Transverse colon (tissue), 4 donors: ENCODE measurements at regions not wholly inside any gene's neighbourhood (a gene's known extent, or its start where the extent isn't known, plus 50 kb on each side); places are given as distances from the start of the nearest gene placed in this dataset.

Source experiments
- DNase-seq: peaks from one replicate; pipeline ENCODE4 v3.0.0-alpha.2; 2019
- H3K27ac ChIP-seq, 4 donors: fragments of 200-600 bp; sonication (generic); 2 replicates each; pipeline ENCODE4 v1.5.1; 2016 to 2018; ENCODE audit warnings: inconsistent platforms in 4 of 4
- H3K27me3 ChIP-seq: fragments of 200-600 bp; sonication (generic); 2 replicates; pipeline ENCODE4 v1.5.1; 2017; ENCODE audit warnings: inconsistent platforms
- H3K36me3 ChIP-seq, 4 donors: fragments of 200-600 bp; sonication (generic); 2 replicates each; pipeline ENCODE4 v1.5.1; 2017 to 2019; ENCODE audit warnings: inconsistent platforms in 4 of 4
- H3K4me1 ChIP-seq, 4 donors: fragments of 200-600 bp; sonication (generic); 2 replicates each; pipeline ENCODE4 v1.5.1; 2017 to 2020; ENCODE audit warnings: inconsistent platforms in 4 of 4
- H3K4me3 ChIP-seq, 4 donors: fragments of 200-600 bp; sonication (generic); 1 replicate in 1 of 4; 2 replicates in 3 of 4; pipeline versions ENCODE4 v1.5.1 to v1.6.1; 2017 to 2019; ENCODE audit warnings: inconsistent platforms in 4 of 4
- H3K9me3 ChIP-seq, 2 donors: fragments of 200-600 bp; sonication (generic); 2 replicates each; pipeline ENCODE4 v1.5.1; 2017 to 2019; ENCODE audit warnings: inconsistent platforms in 2 of 2
- EP300 ChIP-seq: sonication (generic); formaldehyde crosslinking; IDR thresholded peaks from one replicate; pipeline ENCODE4 v1.6.1; 2017; ENCODE audit warnings: antibody characterized with exemption, low read depth
- POLR2A ChIP-seq: fragments of 450-650 bp; IDR thresholded peaks from one replicate; pipeline ENCODE4 v1.6.1; 2016; ENCODE audit warnings: antibody characterized with exemption, mild to moderate bottlenecking, moderate library complexity
- POLR2AphosphoS5 ChIP-seq, 3 donors: sonication (generic); formaldehyde crosslinking; IDR thresholded peaks; one replicate each; pipeline ENCODE4 v1.6.1; 2016; ENCODE audit warnings: antibody characterized with exemption in 3 of 3
- WGBS, 2 donors: methylation state at CpG; one replicate each; pipeline ENCODE4 v1.1.5; 2018; ENCODE audit warnings: low coverage in 1 of 2; 5-methylcytosine and 5-hydroxymethylcytosine counted together
- in situ Hi-C, 4 donors: fragments of 200-750 bp; cut with MboI; loops; one replicate each; pipeline versions ENCODE4 v1.15.0 to v1.15.1; 2017; ENCODE audit warnings: low sequenced_read_pairs in 3 of 4, low pct_ligation_motif_present in 1 of 4, low pct_unique_long_range_greater_than_20kb in 1 of 4
- intact Hi-C: fragments of 100-400 bp; cut with DNase I; formaldehyde crosslinking; loops from one replicate; pipeline ENCODE4 v1.15.1; 2023; ENCODE audit warnings: low total_unique reads
- TF ChIP-seq, protein P1 (sequence below), 5 experiments: fragments of 200-600 bp in 3 of 5; fragments of 450-650 bp in 2 of 5; sonication (generic) in 3 of 5; IDR thresholded peaks; 1 replicate in 2 of 5; 2 replicates in 3 of 5; pipeline ENCODE4 v1.5.1; 2016 to 2017; ENCODE audit warnings: antibody characterized with exemption in 5 of 5, inconsistent platforms in 3 of 5, mild to moderate bottlenecking in 2 of 5, moderate library complexity in 1 of 5

DNA sequence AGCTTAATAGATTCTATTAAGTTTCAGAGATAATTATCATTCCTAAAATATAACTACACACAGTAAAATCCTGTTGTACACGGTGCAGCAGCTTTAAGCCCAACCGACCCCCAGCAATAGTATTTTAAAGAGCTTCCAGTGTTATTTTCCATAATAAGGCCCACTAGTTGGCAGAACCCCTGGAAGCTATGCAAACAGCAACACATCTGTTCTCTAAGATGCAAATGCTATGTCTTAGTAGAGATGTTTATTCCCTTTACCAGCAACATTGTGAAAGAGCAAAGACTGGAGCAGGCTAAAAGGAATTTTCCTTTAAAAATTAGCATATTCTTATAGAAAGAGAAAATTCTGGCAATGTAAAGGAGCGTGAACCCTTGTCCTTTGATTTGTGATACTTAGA lies 819.7 kb upstream of the ALCAM start:
- 46 to 54% methylated on average over 2 to 3 of the region's 3 CpGs for WGBS, 2 donors
- DNase-seq, result no peak
- Histone ChIP-seq H3K4me3 (no peak overlapping the region), H3K27ac (no peak overlapping the region), H3K9me3 (no peaks in the 10 kb centered on the region), H3K36me3 (no peaks in the 10 kb centered on the region), H3K4me1 (no peaks in the 10 kb centered on the region), H3K27me3 (no peaks in the 10 kb centered on the region)
- intact Hi-C loops (no loop called here), in situ Hi-C loops (no loop called here)
- TF ChIP-seq, protein P1, sequence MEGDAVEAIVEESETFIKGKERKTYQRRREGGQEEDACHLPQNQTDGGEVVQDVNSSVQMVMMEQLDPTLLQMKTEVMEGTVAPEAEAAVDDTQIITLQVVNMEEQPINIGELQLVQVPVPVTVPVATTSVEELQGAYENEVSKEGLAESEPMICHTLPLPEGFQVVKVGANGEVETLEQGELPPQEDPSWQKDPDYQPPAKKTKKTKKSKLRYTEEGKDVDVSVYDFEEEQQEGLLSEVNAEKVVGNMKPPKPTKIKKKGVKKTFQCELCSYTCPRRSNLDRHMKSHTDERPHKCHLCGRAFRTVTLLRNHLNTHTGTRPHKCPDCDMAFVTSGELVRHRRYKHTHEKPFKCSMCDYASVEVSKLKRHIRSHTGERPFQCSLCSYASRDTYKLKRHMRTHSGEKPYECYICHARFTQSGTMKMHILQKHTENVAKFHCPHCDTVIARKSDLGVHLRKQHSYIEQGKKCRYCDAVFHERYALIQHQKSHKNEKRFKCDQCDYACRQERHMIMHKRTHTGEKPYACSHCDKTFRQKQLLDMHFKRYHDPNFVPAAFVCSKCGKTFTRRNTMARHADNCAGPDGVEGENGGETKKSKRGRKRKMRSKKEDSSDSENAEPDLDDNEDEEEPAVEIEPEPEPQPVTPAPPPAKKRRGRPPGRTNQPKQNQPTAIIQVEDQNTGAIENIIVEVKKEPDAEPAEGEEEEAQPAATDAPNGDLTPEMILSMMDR (IDR thresholded peaks at IDR 0.05), result no peak
- no peak for TF ChIP-seq EP300
- TF ChIP-seq POLR2AphosphoS5 (IDR thresholded peaks at IDR 0.05), result no peak
- no peak for TF ChIP-seq POLR2A

DNA sequence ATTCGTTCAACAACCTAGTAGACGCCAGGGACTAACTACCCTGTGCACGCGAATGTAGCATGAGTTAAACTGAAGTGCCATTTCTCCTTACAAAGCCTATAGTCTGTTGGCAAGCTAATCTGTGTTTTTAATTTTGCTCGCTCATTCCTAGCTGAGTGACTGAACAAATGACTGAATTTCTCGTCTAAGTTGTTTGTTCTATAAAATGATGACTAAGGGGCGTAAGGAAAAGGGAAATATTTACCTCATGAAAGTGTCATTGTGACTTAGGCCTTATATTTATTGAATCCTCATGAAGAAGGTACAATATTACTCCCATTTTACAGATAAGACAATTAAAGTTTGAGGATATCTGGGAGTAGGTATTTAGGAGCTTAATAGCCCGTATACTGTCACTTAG lies 818.3 kb upstream of the ALCAM start:
- TF ChIP-seq POLR2AphosphoS5 (IDR thresholded peaks at IDR 0.05), result no peak
- TF ChIP-seq, protein P1 (IDR thresholded peaks at IDR 0.05), result no peak
- TF ChIP-seq EP300, result no peak
- Histone ChIP-seq H3K27ac (no peak overlapping the region), H3K9me3 (no peaks in the 10 kb centered on the region), H3K27me3 (no peaks in the 10 kb centered on the region), H3K4me3 (no peak overlapping the region), H3K36me3 (no peaks in the 10 kb centered on the region), H3K4me1 (no peaks in the 10 kb centered on the region)
- in situ Hi-C loops, result no loop called here
- no peak for DNase-seq
- intact Hi-C loops, result no loop called here
- WGBS, 2 donors, result 72 to 83% methylated on average over 8 of the region's 8 CpGs

DNA sequence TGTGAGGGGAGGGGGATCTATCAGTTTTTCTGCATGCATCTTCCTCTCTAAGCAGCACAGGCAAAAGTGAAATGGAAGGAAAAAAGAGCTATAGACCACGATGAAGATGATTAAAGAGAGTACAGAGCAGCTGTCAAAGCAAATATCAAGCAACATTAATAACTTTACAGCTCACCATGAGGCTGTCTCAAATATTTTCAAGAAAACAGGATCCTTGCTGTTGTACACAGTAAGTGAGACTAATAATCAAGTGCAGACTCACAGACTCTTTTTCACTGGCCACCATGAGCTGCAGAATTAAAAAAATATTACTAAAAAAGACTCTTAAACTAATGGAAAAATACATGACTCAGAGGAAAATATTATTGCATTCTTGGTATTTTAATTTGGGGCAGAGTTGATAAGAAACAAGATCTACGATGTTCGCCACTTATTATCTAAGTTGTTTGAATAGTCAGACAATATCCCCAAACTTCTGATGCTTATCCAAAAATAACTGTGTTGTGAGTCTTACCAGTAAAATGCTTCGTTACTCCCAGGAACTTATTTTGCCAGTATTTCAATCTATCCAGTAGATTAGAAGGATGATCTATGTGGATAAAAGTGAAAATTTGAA lies 817.5 kb upstream of the ALCAM start:
- no peak for DNase-seq
- H3K4me3 ChIP-seq, result no peak overlapping the region
- H3K27me3 ChIP-seq, result no peaks in the 10 kb centered on the region
- TF ChIP-seq, protein P1 (IDR thresholded peaks at IDR 0.05), result no peak
- TF ChIP-seq POLR2AphosphoS5 (IDR thresholded peaks at IDR 0.05) (no peak), POLR2A (no peak), EP300 (no peak)
- WGBS, 2 donors, result 66 to 69% methylated on average over 4 of the region's 4 CpGs
- no peaks in the 10 kb centered on the region for H3K9me3 ChIP-seq
- in situ Hi-C loops (no loop called here), intact Hi-C loops (no loop called here)
- H3K4me1 ChIP-seq, result no peaks in the 10 kb centered on the region
- no peaks in the 10 kb centered on the region for H3K36me3 ChIP-seq
- no peak overlapping the region for H3K27ac ChIP-seq

DNA sequence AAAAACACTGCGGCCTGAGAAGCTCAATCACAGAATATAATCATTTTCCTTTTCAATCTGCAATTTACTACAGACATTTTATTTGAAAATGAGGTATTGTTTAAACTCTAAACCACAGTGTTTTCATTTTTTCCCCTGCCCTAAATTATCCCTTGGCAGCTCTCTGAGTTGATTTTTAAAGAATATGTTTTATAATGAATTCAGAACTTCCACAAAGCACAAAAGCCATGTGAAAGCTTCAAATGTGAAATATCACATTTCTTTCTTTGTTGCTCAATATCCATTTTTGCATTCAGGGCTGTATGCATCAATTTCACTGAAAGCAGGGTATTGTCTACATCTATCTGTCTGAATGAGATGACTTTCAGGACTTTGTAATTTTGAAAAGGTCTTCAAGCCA lies 813.6 kb upstream of the ALCAM start:
- no peaks in the 10 kb centered on the region for H3K9me3 ChIP-seq
- H3K36me3 ChIP-seq, result no peaks in the 10 kb centered on the region
- intact Hi-C loops, result no loop called here
- DNase-seq, result no peak
- no peak overlapping the region for H3K27ac ChIP-seq
- in situ Hi-C loops, result no loop called here
- H3K4me3 ChIP-seq, result no peak overlapping the region
- H3K27me3 ChIP-seq, result no peaks in the 10 kb centered on the region
- H3K4me1 ChIP-seq, result no peaks in the 10 kb centered on the region
- 69 to 87% methylated on average over 1 of the region's 1 CpG for WGBS, 2 donors
- TF ChIP-seq EP300 (no peak), POLR2A (no peak), POLR2AphosphoS5 (IDR thresholded peaks at IDR 0.05) (no peak)
- TF ChIP-seq, protein P1 (IDR thresholded peaks at IDR 0.05), result no peak
